ENCODE measurements at regions not wholly inside any gene's neighbourhood (a gene's known extent, or its start where the extent isn't known, plus 50 kb on each side); places are given as distances from the start of the nearest gene placed in this dataset.

- intact Hi-C loops (cut with DNase I): no loop called here
- TF ChIP-seq POLR2AphosphoS5 (IDR thresholded peaks at IDR 0.05; ENCODE audit: insufficient read depth in 1 of 2, low read depth in 1 of 2) (no peak), CTCF (IDR thresholded peaks at IDR 0.05) (no peak), POLR2A (IDR thresholded peaks at IDR 0.05) (no peak)
- Histone ChIP-seq H3K9me3 (no peaks in the 10 kb centered on the region), H3K36me3 (no peaks in the 10 kb centered on the region), H3K4me1 (peaks cover 10% of the 10 kb centered on the region), H3K27me3 (no peaks in the 10 kb centered on the region), H3K4me3 (no peak overlapping the region), H3K27ac (no peak overlapping the region)
- DNase-seq (ENCODE audit: extremely low spot score in 2 of 2): no peak
Measured at GRCh38 chr1:23622284-23622683, 63.0 kb upstream of the ID3 start.

GRCh38 chr1:23620605-23621004 is 61.3 kb upstream of the ID3 start:
- H3K4me1 ChIP-seq: peaks cover 10% of the 10 kb centered on the region
- no peak for TF ChIP-seq CTCF (IDR thresholded peaks at IDR 0.05)
- TF ChIP-seq POLR2A (IDR thresholded peaks at IDR 0.05): no peak
- no peak for TF ChIP-seq POLR2AphosphoS5 (IDR thresholded peaks at IDR 0.05; ENCODE audit: insufficient read depth in 1 of 2, low read depth in 1 of 2)

GRCh38 chr1:23619299-23620188 is 60.2 kb upstream of the ID3 start:
- H3K36me3 ChIP-seq: no peaks in the 10 kb centered on the region
- DNase-seq (ENCODE audit: extremely low spot score in 2 of 2): no peak
- H3K4me1 ChIP-seq: peaks cover 10% of the 10 kb centered on the region
- TF ChIP-seq POLR2A (IDR thresholded peaks at IDR 0.05) (no peak), POLR2AphosphoS5 (IDR thresholded peaks at IDR 0.05; ENCODE audit: insufficient read depth in 1 of 2, low read depth in 1 of 2) (no peak), CTCF (IDR thresholded peaks at IDR 0.05) (no peak)
- intact Hi-C loops (cut with DNase I): no loop called here
- H3K27me3 ChIP-seq: no peaks in the 10 kb centered on the region
- H3K4me3 ChIP-seq: peak overlapping the region; percentile 6 to 32
- no peaks in the 10 kb centered on the region for H3K9me3 ChIP-seq
- no peak overlapping the region for H3K27ac ChIP-seq

More at GRCh38 chr1:23620605-23621004, 61.3 kb upstream of the ID3 start:
- Histone ChIP-seq H3K27me3 (no peaks in the 10 kb centered on the region), H3K4me3 (no peak overlapping the region), H3K27ac (no peak overlapping the region), H3K9me3 (no peaks in the 10 kb centered on the region), H3K36me3 (no peaks in the 10 kb centered on the region)
- intact Hi-C loops (cut with DNase I): no loop called here
- DNase-seq (ENCODE audit: extremely low spot score in 2 of 2): no peak

- TF ChIP-seq POLR2AphosphoS5 (IDR thresholded peaks at IDR 0.05; ENCODE audit: insufficient read depth in 1 of 2, low read depth in 1 of 2): no peak
- TF ChIP-seq CTCF (IDR thresholded peaks at IDR 0.05): no peak
- no peak for TF ChIP-seq POLR2A (IDR thresholded peaks at IDR 0.05)
- no peak overlapping the region for H3K27ac ChIP-seq
- no peak overlapping the region for H3K4me3 ChIP-seq
- H3K9me3 ChIP-seq: no peaks in the 10 kb centered on the region
- DNase-seq (ENCODE audit: extremely low spot score in 2 of 2): no peak
- H3K36me3 ChIP-seq: no peaks in the 10 kb centered on the region
- H3K4me1 ChIP-seq: peaks cover 10% of the 10 kb centered on the region
- intact Hi-C loops (cut with DNase I): no loop called here
- no peaks in the 10 kb centered on the region for H3K27me3 ChIP-seq
Measured at GRCh38 chr1:23618586-23619083, 59.3 kb upstream of the ID3 start.

GRCh38 chr1:23617084-23617521 is 57.8 kb upstream of the ID3 start:
- TF ChIP-seq POLR2A (IDR thresholded peaks at IDR 0.05): no peak
- no peak for TF ChIP-seq CTCF (IDR thresholded peaks at IDR 0.05)
- TF ChIP-seq POLR2AphosphoS5 (IDR thresholded peaks at IDR 0.05; ENCODE audit: insufficient read depth in 1 of 2, low read depth in 1 of 2): no peak

More at GRCh38 chr1:23617084-23617521, 57.8 kb upstream of the ID3 start:
- Histone ChIP-seq H3K4me1 (peaks cover 10% of the 10 kb centered on the region), H3K9me3 (no peaks in the 10 kb centered on the region), H3K36me3 (no peaks in the 10 kb centered on the region), H3K4me3 (no peak overlapping the region), H3K27ac (no peak overlapping the region), H3K27me3 (no peaks in the 10 kb centered on the region)
- no peak for DNase-seq (ENCODE audit: extremely low spot score in 2 of 2)
- intact Hi-C loops (cut with DNase I): no loop called here

Data from vagina (tissue), 2 donors.